ENCODE measurements at regions not wholly inside any gene's neighbourhood (a gene's known extent, or its start where the extent isn't known, plus 50 kb on each side); places are given as distances from the start of the nearest gene placed in this dataset.

- TF ChIP-seq CTCF (IDR thresholded peaks at IDR 0.05) (no peak), POLR2A (IDR thresholded peaks at IDR 0.05) (no peak)
Measured at GRCh38 chr10:58994226-58995057, 182.0 kb upstream of the PHYHIPL start.
